Bronchial epithelial cell (primary cell): ENCODE measurements at regions not wholly inside any gene's neighbourhood (a gene's known extent, or its start where the extent isn't known, plus 50 kb on each side); places are given as distances from the start of the nearest gene placed in this dataset.
"Not testable (repeated sequence)": the region's sequence is repeated elsewhere in the genome, so short reads cannot be mapped to it uniquely, and the experiment has no call there.

Experiments used
- DNase-seq: peaks from one replicate; pipeline ENCODE4 v3.0.0-alpha.2; 2010; ENCODE audit warnings: low read depth
- FAIRE-seq: peaks from 2 replicates; lab custom pipeline; 2011; peaks lifted over from hg19 to GRCh38; lab: Jason Lieb, UNC
- H3K27me3 ChIP-seq: 2 replicates; pipeline ENCODE4 v1.5.1; 2011; ENCODE audit warnings: low read length; ENCODE audit not compliant: control insufficient read depth, insufficient read depth
- H3K36me3 ChIP-seq: 2 replicates; pipeline ENCODE4 v1.5.1; 2011; ENCODE audit warnings: low read length; ENCODE audit not compliant: control insufficient read depth, insufficient read depth
- H3K4me3 ChIP-seq: 2 replicates; pipeline ENCODE4 v1.5.1; 2011; ENCODE audit warnings: mild to moderate bottlenecking, low read depth, low read length, control low read depth
- CTCF ChIP-seq: IDR thresholded peaks from 2 replicates; pipeline ENCODE4 v1.5.1; 2011; ENCODE audit warnings: mild to moderate bottlenecking, moderate library complexity, low read length, control low read depth, inconsistent platforms; ENCODE audit not compliant: insufficient read depth, severe bottlenecking

DNA sequence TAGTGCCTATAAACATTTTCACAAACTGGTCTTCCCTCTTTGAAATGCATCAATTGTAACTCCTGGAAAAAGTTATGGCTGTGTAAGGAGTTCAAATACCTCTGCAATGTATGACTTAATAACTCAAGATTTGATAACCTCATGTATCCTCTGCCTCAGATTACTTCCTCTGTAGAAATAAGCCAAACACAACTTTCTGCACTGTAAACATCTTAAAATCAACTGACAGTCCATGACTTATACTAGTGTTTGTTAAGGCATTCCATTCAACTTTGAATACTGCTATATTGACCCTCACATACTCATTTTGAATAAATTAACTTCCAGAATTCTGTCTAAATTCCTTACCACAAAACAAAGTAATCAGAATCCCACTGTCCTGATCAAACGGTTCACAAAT, 256.2 kb upstream of the POU5F2 start:
- Histone ChIP-seq H3K4me3 (no peak overlapping the region), H3K36me3 (no peaks in the 10 kb centered on the region), H3K27me3 (no peaks in the 10 kb centered on the region)
- DNase-seq (no peak), FAIRE-seq (no peak)
- no peak for TF ChIP-seq CTCF

DNA sequence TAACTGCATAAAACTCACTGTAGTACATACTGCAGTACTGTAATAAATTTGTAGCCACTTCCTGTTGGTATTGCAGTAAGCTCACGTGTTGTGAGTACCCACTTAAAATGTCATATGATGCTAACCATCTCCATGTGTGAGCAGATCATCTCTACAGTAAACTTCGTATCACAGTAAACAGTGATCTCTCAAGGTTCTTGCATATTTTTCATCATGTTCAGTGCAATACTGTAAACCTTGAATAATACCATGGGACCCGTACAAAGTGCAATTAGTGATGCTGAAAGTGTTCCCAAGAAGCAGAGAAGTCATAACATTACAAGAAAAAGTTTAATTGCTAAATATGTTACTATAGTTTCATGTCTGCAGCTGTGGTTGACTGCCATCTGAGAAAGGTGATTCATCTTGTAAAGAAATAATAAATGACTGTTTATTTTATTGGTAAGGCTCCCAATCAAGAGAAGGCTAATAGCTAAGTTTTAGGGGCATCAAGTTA, 253.8 kb upstream of the POU5F2 start:
- FAIRE-seq (no peak), DNase-seq (no peak)
- Histone ChIP-seq H3K27me3 (no peaks in the 10 kb centered on the region), H3K36me3 (no peaks in the 10 kb centered on the region), H3K4me3 (no peak overlapping the region)
- no peak for TF ChIP-seq CTCF

GRCh38 chr5:93993161-93993560, 251.8 kb upstream of the POU5F2 start:
- FAIRE-seq = no peak
- DNase-seq = no peak
- no peaks in the 10 kb centered on the region for H3K36me3 ChIP-seq
- no peaks in the 10 kb centered on the region for H3K27me3 ChIP-seq
- TF ChIP-seq CTCF = no peak
- H3K4me3 ChIP-seq = no peak overlapping the region

GRCh38 chr5:93990504-93991070, 249.2 kb upstream of the POU5F2 start:
- H3K27me3 ChIP-seq = no peaks in the 10 kb centered on the region
- no peak overlapping the region for H3K4me3 ChIP-seq
- H3K36me3 ChIP-seq = no peaks in the 10 kb centered on the region
- DNase-seq (no peak), FAIRE-seq (no peak)
- no peak for TF ChIP-seq CTCF

DNA sequence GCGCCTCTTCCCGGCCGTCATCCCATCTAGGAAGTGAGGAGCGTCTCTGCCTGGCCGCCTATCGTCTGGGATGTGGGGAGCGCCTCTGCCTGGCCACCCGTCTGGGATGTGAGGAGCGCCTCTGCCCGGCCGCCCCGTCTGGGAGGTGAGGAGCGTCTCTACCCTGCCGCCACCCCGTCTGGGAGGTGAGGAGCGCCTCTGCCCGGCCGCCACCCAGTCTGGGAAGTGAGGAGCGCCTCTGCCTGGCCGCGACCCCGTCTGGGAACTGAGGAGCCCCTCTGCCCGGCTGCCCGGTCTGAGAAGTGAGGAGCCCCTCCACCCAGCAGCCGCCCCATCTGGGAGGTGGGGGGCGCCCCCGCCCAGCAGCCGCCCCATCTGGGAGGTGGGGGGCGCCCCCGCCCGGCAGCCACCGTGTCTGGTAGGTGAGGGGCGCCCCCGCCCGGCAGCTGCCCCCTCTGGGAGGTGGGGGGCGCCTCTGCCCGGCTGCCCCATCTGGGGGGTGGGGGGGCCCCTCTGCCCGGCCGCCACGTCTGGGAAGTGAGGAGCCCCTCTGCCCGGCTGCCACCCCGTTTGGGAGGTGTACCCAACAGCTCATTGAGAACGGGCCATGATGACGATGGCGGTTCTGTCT, 244.7 kb upstream of the POU5F2 start:
- not testable (repeated sequence) for FAIRE-seq, H3K4me3 ChIP-seq, H3K36me3 ChIP-seq, DNase-seq, H3K27me3 ChIP-seq

GRCh38 chr5:93978222-93978621, 236.8 kb upstream of the POU5F2 start:
- no peak overlapping the region for H3K4me3 ChIP-seq
- TF ChIP-seq CTCF = no peak
- DNase-seq = no peak
- H3K27me3 ChIP-seq = no peaks in the 10 kb centered on the region
- no peak for FAIRE-seq
- no peaks in the 10 kb centered on the region for H3K36me3 ChIP-seq
